ENCODE measurements at regions not wholly inside any gene's neighbourhood (a gene's known extent, or its start where the extent isn't known, plus 50 kb on each side); places are given as distances from the start of the nearest gene placed in this dataset.

GRCh38 chr2:128549094-128549493, 230.4 kb upstream of the HS6ST1 start:
- no peak overlapping the region for H3K4me3 ChIP-seq (ENCODE audit: low read length)
- no peaks in the 10 kb centered on the region for H3K79me2 ChIP-seq (ENCODE audit: control insufficient read depth, low read length)
- H3K4me2 ChIP-seq (ENCODE audit: low read length), result no peak overlapping the region
- H3K27me3 ChIP-seq (ENCODE audit: control insufficient read depth, low read length), result no peaks in the 10 kb centered on the region
- no peaks in the 10 kb centered on the region for H3K9me2 ChIP-seq (replicated peaks; ENCODE audit: control insufficient read depth, low read length)
- TF ChIP-seq EZH2phosphoT487 (IDR thresholded peaks at IDR 0.05; ENCODE audit: borderline replicate concordance, low read length) (no peak), CTCF (IDR thresholded peaks at IDR 0.05; ENCODE audit: low read depth, low read length, poor library complexity, severe bottlenecking) (no peak)
- no peaks in the 10 kb centered on the region for H3K9me3 ChIP-seq (ENCODE audit: control insufficient read depth, insufficient read depth, low read length)
- H3K36me3 ChIP-seq (ENCODE audit: control insufficient read depth, low read length), result no peaks in the 10 kb centered on the region
- no peak overlapping the region for H3K27ac ChIP-seq (ENCODE audit: low read depth, low read length)
- no peaks in the 10 kb centered on the region for H3F3A ChIP-seq (ENCODE audit: control insufficient read depth, insufficient read depth)
- no peaks in the 10 kb centered on the region for H3K4me1 ChIP-seq (ENCODE audit: control insufficient read depth, low read length)
- no peaks in the 10 kb centered on the region for H4K20me1 ChIP-seq (ENCODE audit: control insufficient read depth, insufficient read depth, low read depth, low read length)

GRCh38 chr2:128549646-128550260, 231.1 kb upstream of the HS6ST1 start:
- Histone ChIP-seq H3K4me1 (ENCODE audit: control insufficient read depth, low read length) (no peaks in the 10 kb centered on the region), H3F3A (ENCODE audit: control insufficient read depth, insufficient read depth) (no peaks in the 10 kb centered on the region), H3K4me2 (ENCODE audit: low read length) (no peak overlapping the region), H3K27me3 (ENCODE audit: control insufficient read depth, low read length) (no peaks in the 10 kb centered on the region), H3K36me3 (ENCODE audit: control insufficient read depth, low read length) (no peaks in the 10 kb centered on the region), H3K9me3 (ENCODE audit: control insufficient read depth, insufficient read depth, low read length) (no peaks in the 10 kb centered on the region), H3K4me3 (ENCODE audit: low read length) (no peak overlapping the region), H4K20me1 (ENCODE audit: control insufficient read depth, insufficient read depth, low read depth, low read length) (no peaks in the 10 kb centered on the region), H3K9me2 (replicated peaks; ENCODE audit: control insufficient read depth, low read length) (no peaks in the 10 kb centered on the region), H3K27ac (ENCODE audit: low read depth, low read length) (no peak overlapping the region), H3K79me2 (ENCODE audit: control insufficient read depth, low read length) (no peaks in the 10 kb centered on the region)
- no peak for TF ChIP-seq CTCF (IDR thresholded peaks at IDR 0.05; ENCODE audit: low read depth, low read length, poor library complexity, severe bottlenecking)
- no peak for TF ChIP-seq EZH2phosphoT487 (IDR thresholded peaks at IDR 0.05; ENCODE audit: borderline replicate concordance, low read length)

- no peak for TF ChIP-seq CTCF (IDR thresholded peaks at IDR 0.05; ENCODE audit: low read depth, low read length, poor library complexity, severe bottlenecking)
- no peak for TF ChIP-seq EZH2phosphoT487 (IDR thresholded peaks at IDR 0.05; ENCODE audit: borderline replicate concordance, low read length)
- no peaks in the 10 kb centered on the region for H3K79me2 ChIP-seq (ENCODE audit: control insufficient read depth, low read length)
- H3K4me1 ChIP-seq (ENCODE audit: control insufficient read depth, low read length), result no peaks in the 10 kb centered on the region
- H3K4me3 ChIP-seq (ENCODE audit: low read length), result no peak overlapping the region
- H3K27me3 ChIP-seq (ENCODE audit: control insufficient read depth, low read length), result no peaks in the 10 kb centered on the region
- no peaks in the 10 kb centered on the region for H3K9me2 ChIP-seq (replicated peaks; ENCODE audit: control insufficient read depth, low read length)
- H3F3A ChIP-seq (ENCODE audit: control insufficient read depth, insufficient read depth), result no peaks in the 10 kb centered on the region
- no peaks in the 10 kb centered on the region for H4K20me1 ChIP-seq (ENCODE audit: control insufficient read depth, insufficient read depth, low read depth, low read length)
- no peaks in the 10 kb centered on the region for H3K36me3 ChIP-seq (ENCODE audit: control insufficient read depth, low read length)
- H3K4me2 ChIP-seq (ENCODE audit: low read length), result no peak overlapping the region
- H3K27ac ChIP-seq (ENCODE audit: low read depth, low read length), result no peak overlapping the region
- H3K9me3 ChIP-seq (ENCODE audit: control insufficient read depth, insufficient read depth, low read length), result no peaks in the 10 kb centered on the region
Observed at GRCh38 chr2:128550389-128550788, 231.7 kb upstream of the HS6ST1 start.

Data from DOHH2 (cell line).